ENCODE measurements at regions not wholly inside any gene's neighbourhood (a gene's known extent, or its start where the extent isn't known, plus 50 kb on each side); places are given as distances from the start of the nearest gene placed in this dataset.

- no peak for DNase-seq (ENCODE audit: low read depth)
- no peak overlapping the region for H3K4me3 ChIP-seq (ENCODE audit: low read length)
- TF ChIP-seq, protein P1, sequence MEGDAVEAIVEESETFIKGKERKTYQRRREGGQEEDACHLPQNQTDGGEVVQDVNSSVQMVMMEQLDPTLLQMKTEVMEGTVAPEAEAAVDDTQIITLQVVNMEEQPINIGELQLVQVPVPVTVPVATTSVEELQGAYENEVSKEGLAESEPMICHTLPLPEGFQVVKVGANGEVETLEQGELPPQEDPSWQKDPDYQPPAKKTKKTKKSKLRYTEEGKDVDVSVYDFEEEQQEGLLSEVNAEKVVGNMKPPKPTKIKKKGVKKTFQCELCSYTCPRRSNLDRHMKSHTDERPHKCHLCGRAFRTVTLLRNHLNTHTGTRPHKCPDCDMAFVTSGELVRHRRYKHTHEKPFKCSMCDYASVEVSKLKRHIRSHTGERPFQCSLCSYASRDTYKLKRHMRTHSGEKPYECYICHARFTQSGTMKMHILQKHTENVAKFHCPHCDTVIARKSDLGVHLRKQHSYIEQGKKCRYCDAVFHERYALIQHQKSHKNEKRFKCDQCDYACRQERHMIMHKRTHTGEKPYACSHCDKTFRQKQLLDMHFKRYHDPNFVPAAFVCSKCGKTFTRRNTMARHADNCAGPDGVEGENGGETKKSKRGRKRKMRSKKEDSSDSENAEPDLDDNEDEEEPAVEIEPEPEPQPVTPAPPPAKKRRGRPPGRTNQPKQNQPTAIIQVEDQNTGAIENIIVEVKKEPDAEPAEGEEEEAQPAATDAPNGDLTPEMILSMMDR (conservative IDR thresholded peaks at IDR 0.05; ENCODE audit: low read depth, low read length), result no peak
These were observed 548.9 kb upstream of the SPRY2 start for GRCh38 chr13:80889829-80890228.

DNA sequence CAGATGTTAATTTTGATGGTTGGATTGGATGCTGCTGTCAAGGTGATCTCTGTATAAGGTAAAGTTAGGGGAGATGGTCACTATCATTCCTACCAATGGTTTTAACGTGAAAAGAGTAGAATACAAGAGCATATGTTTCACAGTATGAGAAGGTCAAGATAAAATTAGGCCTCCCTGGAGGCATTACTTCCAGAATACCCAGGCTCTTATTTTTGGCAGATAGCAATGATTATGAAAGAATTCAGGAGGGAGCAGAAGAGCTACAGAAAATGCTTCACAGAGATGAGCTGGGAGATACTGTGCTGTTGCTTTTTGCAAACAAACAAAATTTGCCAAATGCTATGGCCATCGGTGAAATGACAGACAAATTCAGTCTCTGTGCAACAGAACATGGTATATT lies 547.5 kb upstream of the SPRY2 start:
- TF ChIP-seq, protein P1 (conservative IDR thresholded peaks at IDR 0.05; ENCODE audit: low read depth, low read length), result no peak
- no peak for DNase-seq (ENCODE audit: low read depth)
- H3K4me3 ChIP-seq (ENCODE audit: low read length), result no peak overlapping the region

DNA sequence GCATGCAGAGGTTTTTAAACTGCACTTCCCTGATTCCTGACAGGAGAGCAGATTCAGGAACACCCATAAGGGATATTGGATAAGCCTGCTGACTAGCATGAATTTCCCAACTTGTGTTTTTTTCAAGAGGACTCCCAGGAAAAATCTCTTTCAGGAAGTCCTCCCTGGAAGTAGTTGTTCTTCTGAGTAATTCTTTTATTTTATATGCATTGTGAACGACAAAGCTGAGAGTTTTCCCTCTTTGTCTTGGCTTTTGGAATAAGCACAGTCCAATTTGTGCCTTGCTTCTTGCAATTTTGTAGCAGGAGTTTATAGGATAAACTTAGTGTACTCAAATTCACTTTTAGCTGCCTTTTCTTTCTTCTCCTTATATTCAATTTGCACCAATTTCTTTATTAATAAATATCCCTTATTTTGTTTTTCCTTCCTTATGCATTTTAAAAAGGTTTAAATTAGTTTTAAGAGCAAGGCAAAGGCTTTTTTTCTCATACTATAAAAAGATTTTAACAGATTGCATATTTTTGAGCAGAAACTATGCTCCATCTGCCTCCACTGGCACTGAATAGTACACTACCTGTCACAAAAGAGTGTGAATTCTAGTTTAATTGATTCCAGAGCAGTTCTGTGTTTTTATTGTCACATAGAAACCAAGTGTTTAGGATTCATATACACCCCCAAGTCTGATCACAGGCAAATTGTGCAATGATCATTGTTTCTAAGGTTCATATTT lies 543.3 kb upstream of the SPRY2 start:
- TF ChIP-seq, protein P1 (conservative IDR thresholded peaks at IDR 0.05; ENCODE audit: low read depth, low read length), result no peak
- H3K4me3 ChIP-seq (ENCODE audit: low read length), result no peak overlapping the region
- DNase-seq (ENCODE audit: low read depth), result no peak

GRCh38 chr13:80883545-80883944 lies 542.6 kb upstream of the SPRY2 start:
- no peak overlapping the region for H3K4me3 ChIP-seq (ENCODE audit: low read length)
- no peak for DNase-seq (ENCODE audit: low read depth)
- TF ChIP-seq, protein P1 (conservative IDR thresholded peaks at IDR 0.05; ENCODE audit: low read depth, low read length), result no peak

- H3K4me3 ChIP-seq (ENCODE audit: low read length), result no peak overlapping the region
- no peak for DNase-seq (ENCODE audit: low read depth)
- TF ChIP-seq, protein P1 (conservative IDR thresholded peaks at IDR 0.05; ENCODE audit: low read depth, low read length), result no peak
These were observed 541.1 kb upstream of the SPRY2 start for GRCh38 chr13:80881942-80882445.

GRCh38 chr13:80881495-80881894 lies 540.6 kb upstream of the SPRY2 start:
- TF ChIP-seq, protein P1 (conservative IDR thresholded peaks at IDR 0.05; ENCODE audit: low read depth, low read length), result no peak
- DNase-seq (ENCODE audit: low read depth), result no peak
- H3K4me3 ChIP-seq (ENCODE audit: low read length), result no peak overlapping the region

DNA sequence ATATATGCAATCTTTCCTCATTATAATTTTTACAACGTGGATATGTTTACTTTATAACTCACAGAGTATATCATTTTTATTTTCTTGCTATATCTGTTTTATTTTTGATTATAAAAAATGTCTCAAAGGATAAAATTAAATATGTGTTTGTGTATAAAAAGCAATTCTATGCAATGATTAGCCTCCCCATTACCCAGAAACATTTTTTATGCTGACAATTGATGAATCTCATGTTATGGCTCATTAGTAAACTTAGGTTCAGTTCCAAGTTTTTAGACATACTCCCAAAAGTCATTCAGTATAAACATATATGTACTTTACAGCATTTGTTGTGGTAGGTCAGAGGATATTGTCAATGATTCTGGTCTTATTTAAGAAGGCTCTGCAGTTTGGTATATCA lies 540.1 kb upstream of the SPRY2 start:
- DNase-seq (ENCODE audit: low read depth), result no peak
- TF ChIP-seq, protein P1 (conservative IDR thresholded peaks at IDR 0.05; ENCODE audit: low read depth, low read length), result no peak
- no peak overlapping the region for H3K4me3 ChIP-seq (ENCODE audit: low read length)
